Mucosa of gallbladder (tissue), 1 donor: ENCODE measurements at regions not wholly inside any gene's neighbourhood (a gene's known extent, or its start where the extent isn't known, plus 50 kb on each side); places are given as distances from the start of the nearest gene placed in this dataset.

Source experiments
- DNase-seq: peaks from one replicate; pipeline ENCODE4 v3.0.0-alpha.2; 2020; ENCODE audit warnings: low spot score
- donor health status: DM: no; HTN: no; CAD: no.

- DNase-seq = no peak
Measured at GRCh38 chr22:27223317-27224177, 566.2 kb downstream of the MIAT start.

- DNase-seq = no peak
Measured at GRCh38 chr22:27224485-27225374, 567.3 kb downstream of the MIAT start.

- DNase-seq = no peak
Measured at GRCh38 chr22:27226666-27227065, 569.3 kb downstream of the MIAT start.

DNA sequence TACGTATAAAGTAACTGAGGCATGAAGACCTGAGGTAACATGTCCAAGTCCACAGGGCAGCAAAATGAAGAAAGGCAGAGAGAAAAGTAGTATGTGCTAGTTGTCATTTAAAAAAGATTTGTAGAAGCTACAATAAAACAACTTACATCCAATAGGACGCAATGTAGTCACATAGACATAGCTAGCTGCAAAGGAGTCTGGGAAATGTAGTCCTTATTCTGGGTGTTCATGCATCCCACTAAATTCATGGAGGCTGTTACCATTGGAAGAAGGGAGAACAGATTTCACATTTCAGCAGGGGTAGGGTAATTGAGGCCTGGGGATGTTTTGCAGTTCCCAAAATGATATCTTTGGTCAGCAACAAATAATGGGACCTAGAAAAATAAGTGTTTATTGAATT, 571.4 kb downstream of the MIAT start:
- no peak for DNase-seq

GRCh38 chr22:27230189-27230588, 571.4 kb downstream of the MN1 start:
- no peak for DNase-seq

DNA sequence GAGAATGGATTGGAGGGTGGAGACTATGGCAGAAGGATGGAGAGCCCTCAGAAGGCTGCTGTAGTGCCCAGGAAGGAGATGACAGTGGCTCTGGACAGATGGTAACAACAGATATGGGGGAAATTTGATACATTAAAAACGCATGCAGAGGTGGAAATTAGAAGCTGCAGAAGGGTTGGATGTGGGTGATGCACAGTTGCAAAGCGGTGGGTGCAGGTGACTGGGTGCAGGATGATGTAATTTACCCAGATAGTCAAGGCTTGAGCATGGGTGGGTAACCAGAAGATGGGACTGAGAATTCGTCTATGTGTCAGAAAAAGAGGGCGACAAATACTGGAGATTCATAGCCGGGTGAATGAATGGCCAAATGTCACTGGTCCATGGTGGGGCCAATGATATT, 570.3 kb downstream of the MN1 start:
- DNase-seq = no peak

- no peak for DNase-seq
Measured at GRCh38 chr22:27232077-27232476, 569.5 kb downstream of the MN1 start.

DNA sequence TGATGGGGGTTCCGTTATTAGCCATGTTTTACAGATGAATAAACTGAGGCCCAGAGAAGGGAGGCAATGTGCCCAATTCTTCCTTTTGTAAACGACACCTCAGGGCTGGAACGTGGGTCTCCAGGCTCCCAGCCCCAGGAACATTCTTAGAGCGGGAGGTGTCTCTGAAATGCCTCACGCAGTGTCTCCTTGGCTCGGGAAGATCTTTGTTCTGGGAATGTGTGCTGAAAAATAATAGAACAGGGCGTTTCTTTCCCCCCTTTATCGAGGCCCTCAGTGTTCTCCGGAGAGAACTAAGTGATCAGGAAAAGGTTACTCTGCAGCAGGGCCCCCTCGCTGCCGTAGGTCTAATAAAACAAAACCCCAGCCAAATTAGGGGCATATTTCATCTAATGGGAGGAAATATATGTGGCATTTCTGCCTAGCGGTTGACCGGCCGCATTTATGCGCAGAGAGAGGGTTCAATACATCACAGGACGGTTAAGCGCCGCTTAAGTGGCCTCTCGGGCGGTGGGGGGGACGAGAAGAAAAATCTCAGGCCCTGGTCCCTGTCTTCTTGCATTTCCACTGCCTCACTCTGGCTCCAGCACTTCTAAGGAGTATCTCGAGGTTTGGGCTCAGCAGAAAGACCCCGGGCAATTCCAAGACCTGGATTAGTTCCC, 564.3 kb downstream of the MN1 start:
- no peak for DNase-seq

DNA sequence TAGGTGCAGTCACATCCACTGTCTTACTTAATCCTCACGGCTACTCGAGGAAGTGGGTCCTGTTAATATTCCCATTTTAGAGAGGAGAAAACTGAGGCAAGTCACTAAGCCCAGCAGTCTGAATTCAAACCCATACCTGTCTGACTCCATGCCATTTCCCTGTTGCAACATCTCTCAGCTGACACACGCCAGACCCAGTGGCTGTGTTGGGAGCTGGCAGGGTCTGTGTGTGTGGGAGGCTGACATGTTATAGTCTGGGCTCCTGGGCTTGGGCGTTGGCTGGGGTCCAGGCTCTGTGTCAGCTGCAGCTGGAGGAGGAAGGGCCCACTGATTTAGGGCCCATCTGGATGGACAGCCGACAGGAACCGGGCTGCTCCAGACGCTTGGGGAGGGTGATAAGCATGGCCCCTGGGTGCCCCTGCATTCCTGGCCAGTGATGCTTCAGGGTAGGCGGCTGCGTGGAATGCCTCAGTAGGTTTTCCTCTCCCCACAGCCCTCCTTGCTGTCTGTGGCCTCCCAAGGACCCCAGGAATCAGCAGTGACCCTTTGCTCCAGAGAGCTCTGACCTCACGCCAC, 562.5 kb downstream of the MN1 start:
- peak; percentile 60 for DNase-seq

- no peak for DNase-seq
Measured at GRCh38 chr22:27239520-27239919, 562.0 kb downstream of the MN1 start.

GRCh38 chr22:27240298-27241075, 561.1 kb downstream of the MN1 start:
- DNase-seq = no peak

GRCh38 chr22:27241430-27242321, 559.9 kb downstream of the MN1 start:
- DNase-seq = no peak

DNA sequence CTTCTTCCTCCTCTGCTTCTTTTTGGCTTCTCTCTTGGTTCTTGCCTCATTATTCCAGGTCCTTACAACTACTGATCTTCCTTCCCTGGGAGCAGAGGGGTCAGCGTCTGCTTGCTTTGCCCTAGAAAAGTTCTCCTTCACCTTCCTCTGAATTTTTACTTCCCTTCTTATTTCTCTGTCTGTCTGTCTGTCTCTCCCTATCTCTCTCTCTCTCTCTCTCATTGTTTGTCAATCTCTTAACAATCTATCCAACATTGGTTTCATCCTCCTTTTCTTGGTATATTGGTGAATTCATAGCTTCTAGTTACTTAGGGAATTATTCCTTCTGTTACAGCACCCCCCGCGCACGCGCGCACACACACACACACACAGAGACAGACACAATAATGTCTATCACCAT, 559.1 kb downstream of the MN1 start:
- no peak for DNase-seq

DNA sequence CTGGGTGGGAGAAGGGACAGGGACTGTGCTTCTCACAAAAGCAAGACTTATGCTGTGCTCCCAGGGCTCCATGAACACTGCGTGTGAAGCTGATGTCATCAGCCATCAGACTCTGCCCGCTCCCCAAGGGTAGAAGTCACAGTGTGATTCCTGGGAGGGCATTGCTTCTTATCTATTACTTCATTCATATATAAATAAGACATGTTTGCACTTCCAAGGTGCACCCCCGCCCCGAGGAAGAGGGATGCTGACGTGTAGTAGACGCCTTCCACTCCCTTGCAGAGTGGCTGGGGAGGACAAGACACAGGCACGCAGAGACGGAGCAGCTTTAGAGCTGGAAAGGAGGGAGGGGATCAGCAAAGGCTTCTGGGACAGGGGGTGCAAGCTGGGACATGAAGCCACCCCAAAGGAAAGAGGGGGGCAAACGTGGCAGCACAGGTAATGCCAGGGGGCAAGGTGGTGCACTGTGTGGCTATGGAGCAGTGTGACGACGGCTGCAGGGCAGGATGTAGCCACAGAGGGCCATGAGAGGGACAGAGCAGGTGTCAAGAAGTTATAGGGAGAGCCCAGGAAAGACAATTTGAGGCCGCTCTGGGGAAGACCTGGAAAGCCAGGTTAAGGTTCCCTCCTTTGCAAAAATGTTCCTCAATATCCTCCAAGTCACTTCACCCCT, 558.5 kb downstream of the MN1 start:
- DNase-seq = peak; percentile 30

DNA sequence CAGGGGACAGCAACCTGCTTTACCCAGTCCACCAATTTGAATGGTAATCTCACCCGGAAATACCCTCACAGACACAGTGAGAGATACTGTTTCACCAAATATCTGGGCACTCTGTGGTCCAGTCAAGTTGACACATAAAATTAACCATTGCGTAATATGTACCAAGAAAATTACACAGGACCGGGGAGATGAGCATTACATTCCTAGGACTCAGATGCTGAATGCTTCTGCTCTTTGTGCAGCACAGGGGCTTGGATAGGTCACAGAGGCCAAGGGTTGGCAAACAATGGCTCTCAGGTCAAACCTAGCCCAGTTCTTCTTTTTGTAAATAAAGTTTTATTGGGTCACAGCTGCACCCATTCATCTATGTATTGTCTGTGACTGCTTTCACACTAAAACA, 557.2 kb downstream of the MN1 start:
- no peak for DNase-seq

DNA sequence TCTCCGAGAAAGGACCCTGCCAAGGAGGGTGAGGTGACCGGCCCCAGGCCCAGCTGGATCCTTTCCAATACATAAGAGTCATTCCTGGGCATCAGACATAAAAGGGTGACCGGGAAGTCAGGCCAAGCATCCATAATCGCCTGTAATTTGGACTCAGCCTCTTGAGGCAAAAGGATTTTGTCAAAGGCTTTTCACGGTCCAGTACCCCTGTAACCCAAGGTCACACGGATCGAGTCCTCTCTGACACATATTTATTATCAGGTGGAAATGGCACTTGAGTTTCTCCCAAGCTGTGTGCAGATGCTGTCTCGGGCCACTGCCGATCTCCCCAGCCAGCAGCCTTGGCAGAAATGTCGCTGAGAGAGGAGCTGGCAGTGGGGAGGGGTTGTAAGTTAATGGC, 556.5 kb downstream of the MN1 start:
- DNase-seq = no peak

GRCh38 chr22:27246558-27246957, 555.0 kb downstream of the MN1 start:
- DNase-seq = no peak

- no peak for DNase-seq
Measured at GRCh38 chr22:27247701-27248434, 553.7 kb downstream of the MN1 start.

- no peak for DNase-seq
Measured at GRCh38 chr22:27250418-27250817, 551.1 kb downstream of the MN1 start.
